K562 (cell line): ENCODE measurements at regions not wholly inside any gene's neighbourhood (a gene's known extent, or its start where the extent isn't known, plus 50 kb on each side); places are given as distances from the start of the nearest gene placed in this dataset.

Experiments
- CEBPB ChIP-seq: fragments of 450-650 bp; IDR thresholded peaks from 2 replicates; pipeline ENCODE4 v1.6.1; 2016; ENCODE audit warnings: missing genetic modification characterization, missing compliant biosample characterization
- CTBP1 ChIP-seq: fragments of 450-650 bp; IDR thresholded peaks from 2 replicates; pipeline ENCODE4 v1.6.1; 2016; ENCODE audit warnings: borderline replicate concordance
- DPF2 ChIP-seq: fragments of 450-650 bp; IDR thresholded peaks from 2 replicates; pipeline ENCODE4 v1.6.1; 2016
- MTA2 ChIP-seq: fragments of 450-650 bp; IDR thresholded peaks from 2 replicates; pipeline ENCODE4 v1.6.1; 2016; ENCODE audit warnings: low read depth
- RAD21 ChIP-seq, 2 experiments: fragments of 250-450 bp in 1 of 2; fragments of 450-650 bp in 1 of 2; sonication (Bioruptor Pico) in 1 of 2; formaldehyde crosslinking in 1 of 2; IDR thresholded peaks in 1 of 2; conservative IDR thresholded peaks in 1 of 2; 2 replicates each; pipeline versions ENCODE4 v1.4.0 to v1.8.0; 2020 to 2022; ENCODE audit warnings: mild to moderate bottlenecking in 2 of 2, moderate library complexity in 1 of 2
- TAF7 ChIP-seq: fragments of 450-650 bp; IDR thresholded peaks from 2 replicates; pipeline ENCODE4 v1.6.1; 2016; ENCODE audit warnings: missing genetic modification characterization, missing compliant biosample characterization
- TCF7L2 ChIP-seq: fragments of 150-350 bp; IDR thresholded peaks from 2 replicates; pipeline ENCODE4 v1.6.1; 2016; ENCODE audit warnings: low read depth, mild to moderate bottlenecking, low read length, moderate library complexity
- TGIF2 ChIP-seq: sonication (generic); formaldehyde crosslinking; IDR thresholded peaks from 2 replicates; pipeline ENCODE4 v1.8.1; 2022; ENCODE audit warnings: mild to moderate bottlenecking, missing genetic modification reagents, moderate library complexity
- XRCC3 ChIP-seq: fragments of 450-650 bp; IDR thresholded peaks from 2 replicates; pipeline ENCODE4 v1.6.1; 2017; ENCODE audit warnings: mild to moderate bottlenecking, moderate library complexity
- ZBTB33 ChIP-seq: sonication (generic); formaldehyde crosslinking; IDR thresholded peaks from 2 replicates; pipeline ENCODE4 v1.8.1; 2023; ENCODE audit warnings: mild to moderate bottlenecking, missing genetic modification reagents
- ZNF551 ChIP-seq: fragments of 250-450 bp; sonication (Bioruptor Pico); IDR thresholded peaks from 2 replicates; pipeline ENCODE4 v1.5.0; 2021; ENCODE audit warnings: mild to moderate bottlenecking, moderate library complexity
- TF ChIP-seq, protein P1 (sequence below): IDR thresholded peaks from 2 replicates; pipeline ENCODE4 v1.6.1; 2012; ENCODE audit warnings: low read depth, low read length, improper control_type of control experiment, borderline replicate concordance

DNA sequence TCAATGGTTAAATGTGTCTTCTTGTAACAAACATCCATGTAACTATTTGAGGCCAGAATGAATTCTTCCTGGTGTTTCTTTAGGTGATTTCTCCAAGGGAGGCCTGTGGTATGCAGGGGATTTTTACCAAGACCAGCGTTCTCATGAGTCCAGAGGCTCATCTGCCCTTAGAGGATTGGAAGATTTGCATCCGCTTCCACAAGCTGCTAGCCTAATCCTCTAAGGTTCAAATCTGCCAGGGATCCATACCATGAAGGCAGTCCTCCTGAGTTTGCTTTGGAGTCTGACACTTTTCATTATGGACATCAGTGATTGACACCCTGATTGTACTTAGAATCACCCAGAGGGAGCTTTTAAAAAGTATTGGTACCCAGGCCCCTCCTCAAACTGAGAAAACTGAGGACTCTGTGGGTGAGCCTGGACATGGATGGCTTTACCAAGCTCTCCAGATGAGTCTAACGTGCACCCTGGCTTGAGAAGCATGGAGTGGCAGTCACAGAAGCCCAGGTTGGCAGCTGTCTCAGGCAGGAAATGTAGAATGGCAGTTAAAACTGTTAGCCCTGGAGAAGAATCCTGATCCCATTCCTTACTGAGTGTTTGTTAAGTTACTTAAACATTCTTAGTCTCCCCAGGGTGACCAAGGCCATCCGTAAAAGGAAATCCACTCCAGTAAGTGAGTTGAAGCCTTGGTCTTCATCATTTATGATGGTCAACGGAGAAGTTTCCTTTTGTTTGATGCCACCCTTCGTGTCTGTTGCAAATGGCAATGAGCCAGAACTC, 95.3 kb upstream of the RMDN2 start (continued):
- TF ChIP-seq MTA2 (no peak), ZBTB33 (CRISPR knock-in tag) (no peak), XRCC3 (no peak), TAF7 (tag) (no peak), CTBP1 (no peak), DPF2 (no peak), RAD21 (CRISPR knock-in tag; conservative IDR thresholded peaks at IDR 0.05 in 1 of 2, IDR thresholded peaks at IDR 0.05 in 1 of 2) (no peak), CEBPB (tag) (no peak), ZNF551 (CRISPR knock-in tag) (no peak), TGIF2 (CRISPR knock-in tag) (no peak), TCF7L2 (no peak)
- TF ChIP-seq, protein P1, sequence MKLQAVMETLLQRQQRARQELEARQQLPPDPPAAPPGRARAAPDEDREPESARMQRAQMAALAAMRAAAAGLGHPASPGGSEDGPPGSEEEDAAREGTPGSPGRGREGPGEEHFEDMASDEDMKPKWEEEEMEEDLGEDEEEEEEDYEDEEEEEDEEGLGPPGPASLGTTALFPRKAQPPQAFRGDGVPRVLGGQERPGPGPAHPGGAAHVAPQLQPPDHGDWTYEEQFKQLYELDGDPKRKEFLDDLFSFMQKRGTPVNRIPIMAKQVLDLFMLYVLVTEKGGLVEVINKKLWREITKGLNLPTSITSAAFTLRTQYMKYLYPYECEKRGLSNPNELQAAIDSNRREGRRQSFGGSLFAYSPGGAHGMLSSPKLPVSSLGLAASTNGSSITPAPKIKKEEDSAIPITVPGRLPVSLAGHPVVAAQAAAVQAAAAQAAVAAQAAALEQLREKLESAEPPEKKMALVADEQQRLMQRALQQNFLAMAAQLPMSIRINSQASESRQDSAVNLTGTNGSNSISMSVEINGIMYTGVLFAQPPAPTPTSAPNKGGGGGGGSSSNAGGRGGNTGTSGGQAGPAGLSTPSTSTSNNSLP: no peak
